NCI-H2171 treated with DMSO at 0.1 percent for 48 hours (cell line): ENCODE measurements at regions not wholly inside any gene's neighbourhood (a gene's known extent, or its start where the extent isn't known, plus 50 kb on each side); places are given as distances from the start of the nearest gene placed in this dataset.
A peak's percentile ranks its signal among the peaks of the same experiment; 100 is the strongest.

ENCODE experiments used
- DNase-seq: peaks from one replicate; lab custom pipeline; 2025; lab: John Stamatoyannopoulos, UW

DNA sequence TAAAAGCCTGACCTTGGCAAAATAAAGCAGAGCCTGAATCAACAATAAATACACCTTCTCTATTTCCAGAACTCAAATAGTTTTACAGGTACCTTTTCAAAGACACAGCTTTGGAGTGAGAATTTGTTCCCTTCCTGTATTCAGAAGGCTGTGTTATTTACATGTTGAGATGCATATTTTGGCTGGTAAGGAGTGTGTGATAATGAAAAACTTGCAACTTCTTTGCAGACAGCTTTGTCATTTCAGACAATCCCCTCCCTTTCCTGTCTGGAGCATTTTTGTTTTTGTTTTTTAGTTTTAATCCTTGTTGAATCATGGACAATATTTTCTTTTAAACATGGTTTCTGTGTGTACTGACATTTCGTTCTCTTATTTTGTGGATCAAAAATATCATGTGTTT, 493.8 kb downstream of the FAT4 start:
- no peak for DNase-seq

DNA sequence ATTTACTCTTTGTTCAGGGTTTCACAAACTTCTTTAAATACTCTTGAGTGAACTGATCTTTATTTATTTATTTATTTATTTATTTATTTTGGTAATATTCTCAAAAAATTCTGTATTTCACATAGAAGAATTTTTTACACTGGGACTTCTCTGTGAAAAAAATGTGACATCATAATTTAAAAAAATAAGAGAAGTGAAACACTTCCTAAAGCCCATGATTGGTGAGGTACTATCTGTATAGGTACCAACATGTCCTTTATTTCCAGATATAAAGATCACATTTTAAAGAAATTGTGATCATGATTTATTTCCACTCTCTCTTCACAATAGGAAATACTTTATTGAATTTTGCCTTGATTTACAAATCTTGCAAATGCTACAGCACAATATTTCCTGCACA, 497.1 kb downstream of the FAT4 start:
- no peak for DNase-seq

DNA sequence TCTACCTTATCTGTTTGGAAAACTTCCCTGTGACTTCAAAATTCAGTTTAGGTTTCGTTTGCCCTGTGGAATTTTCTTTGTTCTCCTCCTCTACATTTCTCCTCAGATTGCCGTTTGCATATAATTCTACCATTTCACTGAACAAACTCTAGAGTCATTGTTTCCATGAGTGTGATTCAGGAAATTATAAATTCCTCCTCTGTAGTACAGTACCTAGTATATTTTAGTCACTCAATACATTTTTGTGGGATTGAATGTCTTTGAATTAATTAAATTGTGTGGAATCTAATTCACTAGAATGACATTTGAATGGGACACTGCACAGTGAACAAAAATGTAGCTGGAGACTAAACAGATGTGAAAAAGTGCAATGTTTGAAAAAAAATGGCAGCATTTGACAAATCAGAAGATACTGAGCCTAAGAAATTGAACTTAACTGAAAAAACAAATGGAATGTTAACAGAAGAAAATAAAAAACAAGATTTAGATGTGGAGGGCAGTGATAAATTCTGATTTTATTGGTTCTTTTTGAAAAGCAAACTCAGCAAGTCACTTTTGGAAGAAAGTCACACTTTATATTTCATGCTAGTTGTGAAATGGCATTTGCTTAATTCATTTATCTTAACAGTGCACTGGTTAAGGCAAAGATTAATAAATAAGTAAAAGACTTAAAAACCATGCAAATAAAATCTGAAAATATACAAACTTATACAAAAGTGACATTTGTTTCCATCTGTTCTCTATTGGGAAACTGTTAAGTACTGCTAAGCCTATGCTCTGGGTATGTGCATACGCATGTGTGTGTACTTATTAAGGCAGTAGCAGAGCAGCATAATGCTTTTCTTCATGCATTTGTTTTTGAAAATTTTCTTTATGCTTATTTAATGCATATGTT, 512.3 kb downstream of the FAT4 start:
- DNase-seq = no peak

DNA sequence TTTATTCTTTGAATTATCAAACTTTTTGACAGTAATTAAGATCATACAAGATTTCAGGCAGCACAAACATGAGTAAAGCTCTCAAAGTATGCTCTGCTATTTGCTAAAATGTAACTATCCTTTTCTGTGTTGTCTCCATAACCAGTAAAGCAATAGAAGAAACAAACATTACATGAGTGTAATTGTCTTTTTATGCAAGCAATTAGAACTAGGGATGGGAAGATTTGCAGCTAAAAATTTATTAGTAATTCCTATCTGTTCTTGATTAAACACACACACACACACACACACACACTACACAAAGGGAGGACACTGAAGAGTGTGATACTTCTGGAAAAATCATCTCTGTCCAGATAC, 512.9 kb downstream of the FAT4 start:
- no peak for DNase-seq

DNA sequence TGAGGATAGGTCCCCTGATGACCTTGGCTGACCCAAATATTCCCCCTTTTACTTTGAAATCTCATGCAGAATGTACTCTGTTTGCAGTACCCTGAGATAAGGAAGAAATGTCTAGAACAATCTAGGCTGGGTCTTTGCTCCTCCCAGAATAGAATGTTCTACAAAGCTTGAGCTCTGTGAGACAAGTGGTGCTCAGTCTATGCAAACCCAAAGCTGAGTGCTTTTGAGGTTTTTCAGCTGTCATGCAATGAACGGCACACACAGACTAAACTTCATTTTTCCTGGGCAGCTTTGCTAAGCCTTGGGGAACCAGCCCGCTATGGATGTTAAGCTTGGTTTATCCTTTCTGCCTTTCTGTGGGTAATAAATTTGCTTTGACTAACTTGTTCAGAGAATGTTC, 513.6 kb downstream of the FAT4 start:
- no peak for DNase-seq

DNA sequence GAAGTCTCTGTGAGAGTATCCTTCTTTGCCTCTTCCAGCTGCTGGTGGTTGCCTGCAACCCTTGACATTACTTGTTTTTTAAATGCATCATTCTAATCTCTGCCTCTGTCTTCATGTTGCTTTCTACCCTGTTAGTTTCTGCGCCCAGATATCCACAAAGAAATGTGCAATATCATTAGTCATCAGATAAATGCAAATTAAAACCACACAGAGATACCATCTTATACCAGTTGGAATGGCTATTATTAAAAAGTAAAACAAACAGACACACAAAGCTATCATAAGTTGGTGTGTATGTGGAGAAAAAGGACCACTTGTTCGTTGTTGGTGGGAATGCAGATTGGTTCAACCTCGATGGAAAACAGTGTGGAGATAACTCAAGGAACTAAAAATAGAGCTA, 517.4 kb downstream of the FAT4 start:
- DNase-seq = no peak

DNA sequence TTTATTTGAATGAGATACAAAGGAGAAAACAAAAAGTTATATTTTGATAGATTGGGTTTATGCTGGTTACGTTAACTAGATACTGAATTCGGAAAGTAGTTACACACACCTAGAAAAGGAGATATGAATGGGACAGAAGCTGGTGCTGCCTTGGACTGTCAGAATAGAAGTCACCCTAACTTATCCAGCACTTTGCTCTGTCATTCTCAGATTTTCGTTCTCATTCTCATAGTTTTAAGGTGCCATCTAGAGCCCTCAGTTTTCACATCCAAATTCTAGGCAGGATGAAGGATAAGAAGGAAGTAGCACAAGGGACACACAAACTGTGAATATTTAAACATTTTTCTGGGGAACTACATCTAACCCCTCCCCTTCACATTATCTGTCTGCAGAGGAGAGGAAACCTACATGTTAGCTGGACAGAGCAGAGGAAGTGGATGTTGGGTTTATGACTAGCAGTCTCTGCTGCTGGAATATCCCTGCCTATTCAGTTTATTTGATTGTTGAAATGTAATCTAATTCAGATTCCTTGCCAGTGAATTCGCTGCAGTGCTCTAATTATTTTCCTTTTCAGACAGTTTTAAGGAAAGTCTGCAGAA, 521.9 kb downstream of the FAT4 start:
- DNase-seq = no peak

DNA sequence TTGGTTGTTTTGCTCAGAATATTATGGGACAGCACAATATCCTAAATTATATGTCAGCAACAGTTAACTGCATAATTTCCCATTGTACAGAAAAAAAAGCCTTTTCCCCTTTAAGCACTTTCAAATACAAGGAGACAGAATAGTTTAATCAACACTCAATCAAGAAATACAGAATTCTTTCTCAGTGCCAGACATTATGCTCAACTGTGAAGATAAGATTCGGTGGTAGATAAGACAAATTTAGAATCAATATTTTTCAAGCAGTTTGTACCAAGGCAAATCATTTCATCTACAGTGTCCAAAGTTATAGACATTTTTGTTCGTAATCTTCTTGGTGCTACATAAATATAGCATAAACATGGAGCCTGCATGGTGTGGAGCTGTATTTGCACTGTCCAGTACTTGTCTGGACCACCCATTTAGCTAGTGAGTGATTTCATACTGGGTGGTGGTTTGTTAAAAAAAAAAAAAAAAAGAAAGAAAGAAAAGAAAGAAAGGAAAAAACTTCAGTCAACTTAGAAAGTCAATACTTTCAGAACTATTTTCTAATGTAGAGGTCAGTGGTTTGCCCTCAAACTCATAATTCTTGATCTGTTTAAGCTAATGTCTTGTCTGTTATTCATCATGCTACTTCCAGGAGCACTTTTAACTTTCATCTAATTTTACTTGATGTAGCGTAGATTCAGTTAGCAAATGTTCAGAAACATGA, 522.9 kb downstream of the FAT4 start:
- DNase-seq = no peak

DNA sequence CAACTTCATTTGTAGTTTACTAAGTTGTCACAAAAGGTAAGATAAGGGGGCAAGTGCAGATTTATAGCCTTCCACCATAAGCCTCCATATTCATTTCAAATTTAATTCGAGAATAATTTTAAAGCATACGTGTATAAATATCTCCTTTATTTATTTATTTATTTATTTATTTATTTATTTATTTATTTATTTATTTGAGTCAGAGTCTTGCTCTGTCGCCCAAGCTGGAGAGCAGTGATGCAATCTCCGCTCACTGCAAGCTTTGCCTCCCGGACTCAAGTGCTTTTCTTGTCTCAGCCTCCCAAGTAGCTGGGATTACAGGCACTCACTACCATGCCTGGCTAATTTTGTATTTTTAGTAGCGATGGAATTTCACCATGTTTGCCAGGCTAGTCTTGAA, 523.4 kb downstream of the FAT4 start:
- no peak for DNase-seq

DNA sequence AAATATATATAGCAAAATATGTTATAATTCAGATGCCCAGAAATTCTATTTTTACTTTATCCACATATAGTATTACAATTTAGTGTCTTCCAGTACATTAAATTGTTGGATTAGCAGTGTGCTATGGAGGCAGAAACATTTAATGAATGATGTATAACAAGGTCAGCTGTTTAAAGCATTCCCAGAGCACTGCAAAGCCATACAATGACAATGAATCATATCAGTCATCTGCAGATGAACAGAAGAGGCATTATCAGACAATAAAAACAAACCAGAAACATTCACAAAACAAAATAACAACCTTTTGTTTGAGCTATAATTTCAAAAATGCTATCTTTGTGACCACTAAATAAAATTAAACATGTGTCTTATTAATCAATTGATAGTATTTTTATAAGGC, 524.2 kb downstream of the FAT4 start:
- no peak for DNase-seq

DNA sequence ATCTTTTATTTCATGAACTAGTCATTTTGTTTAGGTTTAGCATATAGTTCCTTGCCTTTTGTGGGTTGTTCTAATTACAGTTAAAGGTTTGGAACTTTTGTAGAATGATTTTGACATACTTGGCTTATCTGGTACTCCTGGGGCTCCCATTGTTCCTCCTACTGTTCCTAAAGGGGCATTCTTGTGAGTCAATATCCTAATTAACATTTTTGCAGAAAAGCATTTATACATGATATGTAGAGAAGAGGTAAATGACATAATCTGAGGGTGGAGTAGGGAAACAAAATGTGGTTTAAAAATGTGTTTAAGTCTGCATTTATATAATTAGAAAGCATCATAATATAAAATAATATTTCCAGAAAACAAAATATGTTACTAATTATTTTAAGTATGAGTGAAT, 529.2 kb downstream of the FAT4 start:
- DNase-seq = no peak

DNA sequence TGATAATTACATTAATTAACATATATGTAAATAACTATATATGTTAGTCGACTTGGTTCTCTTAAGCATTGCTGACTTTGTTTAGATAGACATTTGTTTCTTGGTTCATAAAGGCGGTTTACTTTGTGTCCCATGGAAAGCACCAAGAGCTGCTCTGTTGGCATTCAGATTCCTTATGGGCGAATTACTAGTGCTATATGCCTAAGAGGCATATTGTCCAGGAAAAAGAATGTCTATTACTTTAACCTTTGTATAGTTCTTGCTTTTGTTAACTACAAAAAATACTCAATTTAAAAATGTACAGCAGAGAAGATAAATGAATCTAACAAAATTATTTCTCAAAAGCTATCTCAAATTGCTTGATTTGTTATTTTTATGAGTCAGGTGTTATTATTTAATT, 532.8 kb downstream of the FAT4 start:
- no peak for DNase-seq

DNA sequence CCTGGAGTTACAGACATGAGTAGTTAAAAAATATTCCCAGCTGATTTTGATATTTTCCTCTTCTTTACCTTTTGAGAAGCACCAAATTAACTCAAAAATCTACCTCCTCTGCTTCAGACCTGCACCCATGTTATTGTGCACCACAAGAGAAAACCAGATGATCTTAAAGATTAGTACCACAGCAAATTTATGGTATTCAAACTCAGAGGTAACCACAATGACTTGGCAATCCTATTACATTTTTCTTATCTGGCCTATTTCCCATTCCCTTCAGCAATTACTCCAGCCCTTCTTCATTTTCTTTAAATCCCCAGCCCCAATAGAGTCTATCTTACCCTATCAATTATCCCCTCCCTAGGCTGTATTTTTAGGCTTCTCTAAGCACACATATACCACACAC, 535.1 kb downstream of the FAT4 start:
- no peak for DNase-seq

DNA sequence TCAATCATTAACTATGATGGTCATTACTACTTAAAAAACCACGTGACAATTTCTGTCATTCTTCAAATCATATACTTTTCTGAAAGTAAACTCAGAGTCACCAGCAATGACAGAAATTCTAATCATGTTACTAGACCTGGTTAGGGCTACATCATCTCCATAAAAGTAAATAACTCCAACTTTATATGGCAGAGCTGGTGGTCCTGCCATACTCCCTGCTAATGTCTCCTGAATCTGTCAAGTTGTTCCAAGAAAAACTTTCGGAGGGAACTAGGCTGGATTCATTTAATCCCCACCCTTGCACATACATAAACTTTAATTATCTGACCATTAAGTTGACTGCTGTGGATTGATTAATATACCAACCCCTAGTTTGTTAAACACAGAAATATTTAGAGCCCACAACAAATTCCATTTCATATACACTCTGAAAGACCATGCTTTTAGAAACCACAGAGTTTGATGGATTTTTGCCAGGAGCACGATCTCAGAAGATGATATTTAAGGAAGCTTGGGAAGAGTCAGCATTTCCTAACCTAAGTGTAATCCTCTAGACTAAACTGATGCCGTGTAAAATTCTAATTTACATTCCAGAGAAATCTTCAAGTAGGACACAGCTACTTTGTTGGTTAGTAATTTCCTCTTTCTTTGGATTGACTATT, 577.0 kb downstream of the FAT4 start:
- no peak for DNase-seq

DNA sequence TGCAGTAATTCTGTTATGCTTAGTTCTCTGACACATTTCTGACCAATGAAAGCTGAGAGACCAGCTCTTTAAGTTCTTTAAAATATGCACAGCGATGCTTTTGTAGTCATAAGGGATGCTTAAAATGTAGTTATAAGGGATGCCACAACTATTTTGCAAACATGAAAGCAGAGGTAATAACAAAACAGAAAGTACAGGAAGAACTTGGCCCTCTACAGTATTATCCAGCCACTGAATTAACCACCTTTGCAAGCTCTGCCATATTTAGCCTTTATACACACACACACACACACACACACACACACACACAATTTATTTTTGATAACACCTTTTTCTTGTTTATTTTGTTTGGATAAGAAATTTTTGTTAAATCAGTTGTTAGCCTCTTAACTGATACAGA, 590.0 kb downstream of the FAT4 start:
- no peak for DNase-seq

DNA sequence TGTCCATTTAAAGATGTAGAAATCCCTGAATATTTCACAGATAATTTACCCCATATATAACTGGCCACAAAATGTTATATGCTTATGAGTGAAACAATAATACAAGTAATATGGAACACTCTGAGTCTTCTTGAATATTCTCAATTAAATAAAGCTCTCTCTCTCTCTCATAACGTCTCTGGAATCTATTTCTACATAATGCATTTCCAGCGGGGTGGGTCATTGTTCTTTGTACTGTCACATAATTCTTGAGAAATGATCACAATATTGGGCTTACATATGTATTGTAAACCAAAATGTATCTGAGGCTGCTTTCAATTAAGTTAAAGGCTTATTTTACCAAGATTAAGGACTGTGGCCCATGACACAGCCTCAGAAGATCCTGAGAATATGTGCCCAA, 596.3 kb downstream of the FAT4 start:
- no peak for DNase-seq

DNA sequence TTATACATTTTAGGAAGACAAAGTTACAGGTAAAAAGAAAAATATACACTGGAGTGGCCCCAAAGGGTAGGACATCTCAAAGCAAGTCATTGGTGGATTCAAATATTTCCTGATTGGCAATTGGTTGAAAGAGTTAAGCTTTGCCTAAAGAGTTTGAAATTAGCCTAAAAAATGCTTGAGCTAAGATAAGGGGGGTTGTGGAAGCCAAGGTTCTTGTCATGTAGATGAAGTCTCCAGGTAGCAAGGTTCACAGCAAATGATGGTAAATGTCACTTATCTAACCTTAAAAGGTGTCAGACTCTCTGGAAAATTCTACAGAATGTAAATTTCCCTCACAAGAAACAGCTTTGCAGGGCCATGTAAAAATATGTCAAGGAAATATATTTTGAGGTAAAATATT, 596.7 kb downstream of the FAT4 start:
- DNase-seq = no peak

DNA sequence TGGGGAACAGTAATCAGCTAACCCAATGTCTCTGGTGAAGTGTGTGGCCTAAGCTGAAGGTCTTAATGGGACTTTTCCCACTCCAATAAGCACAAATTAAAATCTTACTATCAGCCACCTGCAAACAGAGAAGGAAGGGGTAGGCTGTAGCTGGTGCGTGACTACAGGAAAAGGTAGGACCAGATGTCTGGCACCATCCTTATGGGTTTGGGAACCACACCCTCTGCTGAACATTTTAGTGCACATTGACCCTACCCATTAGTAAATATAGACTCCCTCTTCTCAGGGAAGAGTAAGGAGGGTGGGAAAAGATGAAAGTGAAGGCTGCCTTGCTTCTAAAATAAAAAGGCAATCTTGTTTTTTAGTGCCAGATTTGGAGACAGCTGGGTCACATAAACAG, 602.8 kb downstream of the FAT4 start:
- peak; percentile 60 for DNase-seq

DNA sequence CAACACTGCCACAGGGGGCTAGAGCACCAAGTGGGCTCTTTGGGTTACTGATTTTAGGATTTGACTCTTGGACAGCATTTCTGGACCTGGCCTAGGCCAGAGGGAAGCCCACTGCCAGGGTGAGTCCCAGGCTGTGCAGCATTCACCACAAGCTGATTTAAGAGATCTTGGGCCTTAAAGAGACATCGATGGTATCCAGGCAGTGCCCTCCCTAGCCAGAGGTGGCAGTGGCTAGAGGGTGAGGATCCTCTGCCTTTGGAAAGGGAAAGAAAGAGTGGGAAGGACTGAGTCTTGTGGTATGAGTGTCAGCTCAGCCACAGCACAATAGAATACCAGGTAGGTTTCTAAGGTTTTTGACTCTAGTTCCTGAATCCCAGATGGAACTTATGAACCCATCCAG, 613.9 kb downstream of the FAT4 start:
- no peak for DNase-seq

DNA sequence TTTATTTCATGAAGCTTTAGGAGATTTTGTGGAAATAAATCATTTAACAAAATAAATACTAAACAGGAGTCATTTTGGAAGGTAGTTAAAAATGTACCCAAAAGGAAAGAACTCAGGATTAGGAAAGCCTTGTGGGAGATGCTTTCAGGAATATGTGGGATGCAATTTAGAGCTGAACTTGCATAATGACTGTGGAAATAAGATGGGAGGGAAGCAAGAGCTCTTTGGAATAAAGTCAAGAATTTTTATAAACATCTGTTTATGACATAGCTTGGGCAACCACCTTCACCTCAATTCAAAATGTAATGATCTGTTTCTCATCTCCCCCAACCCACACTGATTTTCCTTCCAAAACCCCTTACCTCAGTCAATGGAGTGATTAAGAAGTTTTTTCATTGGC, 623.8 kb downstream of the FAT4 start:
- DNase-seq = no peak

DNA sequence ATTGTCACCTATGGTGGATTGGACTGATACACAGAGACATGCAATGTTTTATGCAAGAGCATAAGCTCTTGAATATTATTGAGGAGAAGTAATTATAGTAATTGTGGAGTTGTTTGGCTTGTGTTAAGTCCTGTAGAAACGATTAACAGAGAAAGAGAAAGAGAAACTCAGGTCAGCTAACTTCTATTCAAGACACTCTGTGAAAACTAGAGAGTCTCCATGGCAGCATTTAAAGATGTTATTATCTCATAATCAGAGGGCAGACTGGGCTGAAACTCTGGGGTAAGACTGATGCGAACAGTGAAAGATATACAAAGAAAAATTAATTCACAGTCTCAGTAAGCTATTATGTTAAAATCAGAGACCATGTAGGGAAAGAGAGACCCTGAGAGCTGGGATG, 625.7 kb downstream of the FAT4 start:
- DNase-seq = no peak

DNA sequence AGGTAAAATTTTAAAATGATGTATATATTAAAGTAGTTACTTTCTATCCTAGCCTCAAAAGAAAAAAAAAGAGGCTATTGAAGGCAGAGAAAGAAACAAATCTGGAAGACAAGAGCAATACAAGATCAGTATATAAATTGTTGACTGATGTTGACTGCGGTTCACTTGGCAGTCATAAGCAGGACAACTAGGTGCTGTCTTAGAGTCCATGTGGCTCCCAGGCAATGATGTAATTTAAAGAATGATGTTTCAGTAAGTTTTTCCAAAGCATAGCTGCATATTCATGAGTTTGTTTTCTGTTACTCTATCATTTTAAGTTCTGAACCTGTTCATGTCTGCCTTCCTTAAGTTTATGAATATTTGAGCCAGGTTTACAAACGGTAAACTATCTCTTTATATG, 630.2 kb downstream of the FAT4 start:
- no peak for DNase-seq

DNA sequence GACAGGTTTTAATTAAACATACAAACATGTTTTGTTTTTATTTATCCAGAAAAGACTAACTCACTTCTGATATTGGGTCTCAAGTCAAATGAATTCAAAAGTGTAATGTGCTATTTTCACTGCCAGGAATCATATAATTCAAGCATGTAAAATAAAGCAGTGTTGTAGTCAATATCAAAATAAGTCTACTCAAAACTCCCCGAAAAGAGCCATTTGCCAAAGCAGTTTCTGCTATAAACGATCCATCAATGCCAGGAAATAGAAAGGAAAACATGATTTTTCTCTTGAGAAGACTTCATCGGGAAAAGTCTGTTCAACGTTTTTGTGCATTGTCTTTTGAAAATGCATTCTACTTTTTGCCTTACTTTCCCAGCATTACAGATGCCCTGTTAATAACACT, 633.3 kb downstream of the FAT4 start:
- no peak for DNase-seq
